ENCODE measurements at regions not wholly inside any gene's neighbourhood (a gene's known extent, or its start where the extent isn't known, plus 50 kb on each side); places are given as distances from the start of the nearest gene placed in this dataset.

- DNase-seq, result no peak
Observed at GRCh38 chr7:116425647-116426209, 73.8 kb upstream of the CAV2 start.

- DNase-seq, result no peak
Observed at GRCh38 chr7:116426428-116427156, 72.9 kb upstream of the CAV2 start.

- no peak for DNase-seq
Observed at GRCh38 chr7:116429986-116430619, 69.4 kb upstream of the CAV2 start.

GRCh38 chr7:116431787-116432526, 67.6 kb upstream of the CAV2 start:
- no peak for DNase-seq

- DNase-seq, result no peak
Observed at GRCh38 chr7:116432527-116432916, 67.0 kb upstream of the CAV2 start.

- DNase-seq, result no peak
Observed at GRCh38 chr7:116433246-116433645, 66.3 kb upstream of the CAV2 start.

GRCh38 chr7:116434820-116435341, 64.7 kb upstream of the CAV2 start:
- DNase-seq, result no peak

- no peak for DNase-seq
Observed at GRCh38 chr7:116436305-116436826, 63.2 kb upstream of the CAV2 start.

- DNase-seq, result no peak
Observed at GRCh38 chr7:116438267-116438666, 61.3 kb upstream of the CAV2 start.

- no peak for DNase-seq
Observed at GRCh38 chr7:116439005-116439404, 60.5 kb upstream of the CAV2 start.

GRCh38 chr7:116439841-116440549, 59.5 kb upstream of the CAV2 start:
- DNase-seq, result no peak

GRCh38 chr7:116441534-116441933, 58.0 kb upstream of the CAV2 start:
- no peak for DNase-seq

GRCh38 chr7:116443101-116443523, 56.4 kb upstream of the CAV2 start:
- no peak for DNase-seq

GRCh38 chr7:116443646-116444045, 55.9 kb upstream of the CAV2 start:
- DNase-seq, result no peak

- DNase-seq, result no peak
Observed at GRCh38 chr7:116445447-116446211, 53.9 kb upstream of the CAV2 start.

- no peak for DNase-seq
Observed at GRCh38 chr7:116446212-116446855, 53.2 kb upstream of the CAV2 start.

- DNase-seq, result no peak
Observed at GRCh38 chr7:116447436-116447835, 52.1 kb upstream of the CAV2 start.

GRCh38 chr7:116447966-116448839, 51.3 kb upstream of the CAV2 start:
- DNase-seq, result no peak

GRCh38 chr7:116449441-116449840, 50.1 kb upstream of the CAV2 start:
- no peak for DNase-seq
